ENCODE measurements at regions not wholly inside any gene's neighbourhood (a gene's known extent, or its start where the extent isn't known, plus 50 kb on each side); places are given as distances from the start of the nearest gene placed in this dataset.

- no peak for TF ChIP-seq NFRKB (IDR thresholded peaks at IDR 0.05)
- no peak for TF ChIP-seq PKNOX1 (IDR thresholded peaks at IDR 0.05)
- no peak for TF ChIP-seq SP1 (IDR thresholded peaks at IDR 0.05)
- no peak for TF ChIP-seq FOXA1 (IDR thresholded peaks at IDR 0.05)
- no peak for TF ChIP-seq TARDBP (IDR thresholded peaks at IDR 0.05)
- TF ChIP-seq BHLHE40 (IDR thresholded peaks at IDR 0.05; ENCODE audit: borderline replicate concordance), result no peak
- TF ChIP-seq LEF1 (IDR thresholded peaks at IDR 0.05; ENCODE audit: borderline replicate concordance), result no peak
- TF ChIP-seq HDGF (IDR thresholded peaks at IDR 0.05; ENCODE audit: borderline replicate concordance), result no peak
- no peak for TF ChIP-seq ZNF384 (IDR thresholded peaks at IDR 0.05)
- no peak for TF ChIP-seq FOXM1 (IDR thresholded peaks at IDR 0.05; ENCODE audit: borderline replicate concordance)
- TF ChIP-seq FOXK2 (IDR thresholded peaks at IDR 0.05), result no peak
Observed at GRCh38 chr11:98771791-98772190, 249.0 kb upstream of the CNTN5 start.
